H9 (cell line): ENCODE measurements at regions not wholly inside any gene's neighbourhood (a gene's known extent, or its start where the extent isn't known, plus 50 kb on each side); places are given as distances from the start of the nearest gene placed in this dataset.

Source experiments
- DNase-seq: peaks from one replicate; pipeline ENCODE4 v3.0.0-alpha.2; 2017
- H2AFZ ChIP-seq: one replicate; pipeline ENCODE4 v1.6.1; 2013; ENCODE audit warnings: mild to moderate bottlenecking, low read length, control low read depth, moderate library complexity
- H2AK5ac ChIP-seq: 2 replicates; pipeline ENCODE4 v1.6.1; 2013; ENCODE audit warnings: low read length, control low read depth, mixed read lengths; ENCODE audit not compliant: insufficient read length
- H2BK120ac ChIP-seq: one replicate; pipeline ENCODE4 v1.6.1; 2013; ENCODE audit warnings: low read depth, mild to moderate bottlenecking, low read length, control low read depth, inconsistent platforms; ENCODE audit not compliant: poor library complexity, severe bottlenecking
- H2BK12ac ChIP-seq: 2 replicates; pipeline ENCODE4 v1.6.1; 2013; ENCODE audit warnings: low read length, control low read depth, mixed read lengths, low read depth; ENCODE audit not compliant: insufficient read length
- H2BK15ac ChIP-seq: 2 replicates; pipeline ENCODE4 v1.6.1; 2013; ENCODE audit warnings: low read depth, low read length, control low read depth
- H2BK20ac ChIP-seq: one replicate; pipeline ENCODE4 v1.6.1; 2013; ENCODE audit warnings: low read depth, mild to moderate bottlenecking, low read length, control low read depth, inconsistent platforms; ENCODE audit not compliant: poor library complexity, severe bottlenecking
- H2BK5ac ChIP-seq: 2 replicates; pipeline ENCODE4 v1.6.1; 2013; ENCODE audit warnings: low read length, control low read depth, mixed read lengths; ENCODE audit not compliant: insufficient read length
- H3K14ac ChIP-seq: 2 replicates; pipeline ENCODE4 v1.6.1; 2013; ENCODE audit warnings: low read length, control low read depth; ENCODE audit not compliant: insufficient read depth
- H3K18ac ChIP-seq: 2 replicates; pipeline ENCODE4 v1.6.1; 2013; ENCODE audit warnings: low read depth, mild to moderate bottlenecking, mixed read lengths, low read length, control low read depth; ENCODE audit not compliant: insufficient read length
- H3K23ac ChIP-seq: 2 replicates; pipeline ENCODE4 v1.6.1; 2013; ENCODE audit warnings: low read length, control low read depth, mixed read lengths, low read depth; ENCODE audit not compliant: insufficient read length
- H3K23me2 ChIP-seq: 2 replicates; pipeline ENCODE4 v1.6.1; 2013; ENCODE audit warnings: low read depth, mild to moderate bottlenecking, mixed read lengths, low read length, control low read depth; ENCODE audit not compliant: insufficient read length, poor library complexity, severe bottlenecking
- H3K27ac ChIP-seq: 2 replicates; pipeline ENCODE4 v1.5.1; 2013; ENCODE audit warnings: low read length, control low read depth, mixed read lengths, low read depth; ENCODE audit not compliant: insufficient read length
- H3K27me3 ChIP-seq: 2 replicates; pipeline ENCODE4 v1.6.1; 2013; ENCODE audit warnings: low read length, control low read depth, inconsistent platforms; ENCODE audit not compliant: insufficient read depth
- H3K4ac ChIP-seq: 2 replicates; pipeline ENCODE4 v1.6.1; 2013; ENCODE audit warnings: low read depth, mild to moderate bottlenecking, control low read depth, inconsistent platforms, low read length, moderate library complexity
- H3K4me1 ChIP-seq: 2 replicates; pipeline ENCODE4 v1.6.1; 2013; ENCODE audit warnings: low read length, control low read depth, inconsistent platforms; ENCODE audit not compliant: insufficient read depth
- H3K4me2 ChIP-seq: 2 replicates; pipeline ENCODE4 v1.6.1; 2013; ENCODE audit warnings: low read length, control low read depth, mixed read lengths; ENCODE audit not compliant: insufficient read length, insufficient read depth
- H3K56ac ChIP-seq: 2 replicates; pipeline ENCODE4 v1.6.1; 2013; ENCODE audit warnings: low read depth, mild to moderate bottlenecking, mixed read lengths, low read length, control low read depth; ENCODE audit not compliant: insufficient read length
- H3K79me1 ChIP-seq: 2 replicates; pipeline ENCODE4 v1.6.1; 2013; ENCODE audit warnings: low read depth, mild to moderate bottlenecking, moderate library complexity, low read length, control low read depth, inconsistent platforms; ENCODE audit not compliant: insufficient read depth, poor library complexity, severe bottlenecking
- H3K79me2 ChIP-seq: 2 replicates; pipeline ENCODE4 v1.6.1; 2013; ENCODE audit warnings: low read length, control low read depth, inconsistent platforms; ENCODE audit not compliant: insufficient read depth
- H3K9ac ChIP-seq: 2 replicates; pipeline ENCODE4 v1.6.1; 2013; ENCODE audit warnings: low read length, control low read depth, mixed read lengths; ENCODE audit not compliant: insufficient read length; ENCODE audit errors: extremely low read depth
- H3K9me3 ChIP-seq: one replicate; pipeline ENCODE4 v1.6.1; 2013; ENCODE audit warnings: low read depth, low read length, inconsistent platforms; ENCODE audit not compliant: control insufficient read depth
- H3T11ph ChIP-seq: one replicate; pipeline ENCODE4 v1.6.1; 2013; ENCODE audit warnings: mild to moderate bottlenecking, low read length, control low read depth, inconsistent platforms
- H4K20me1 ChIP-seq: one replicate; pipeline ENCODE4 v1.6.1; 2013; ENCODE audit not compliant: control insufficient read depth, insufficient read length, insufficient read depth
- H4K5ac ChIP-seq: 2 replicates; pipeline ENCODE4 v1.6.1; 2013; ENCODE audit warnings: low read depth, mild to moderate bottlenecking, mixed read lengths, low read length, control low read depth; ENCODE audit not compliant: insufficient read length
- H4K8ac ChIP-seq: replicated peaks from 2 replicates; pipeline ENCODE4 v1.6.1; 2013; ENCODE audit warnings: low read length, control low read depth, mixed read lengths, low read depth; ENCODE audit not compliant: insufficient read length
- H4K91ac ChIP-seq: 2 replicates; pipeline ENCODE4 v1.6.1; 2013; ENCODE audit warnings: low read depth, mild to moderate bottlenecking, moderate library complexity, mixed read lengths, low read length, control low read depth; ENCODE audit not compliant: insufficient read length
- H3K27ac Mint-ChIP-seq, 3 experiments: 2 replicates in 2 of 3; 3 replicates in 1 of 3; pipeline ENCODE4 v1.8.0; 2020 to 2021; ENCODE audit warnings: mixed read lengths in 3 of 3, mild to moderate bottlenecking in 1 of 3, moderate library complexity in 1 of 3
- H3K27me3 Mint-ChIP-seq: 2 replicates; pipeline ENCODE4 v1.8.0; 2021; ENCODE audit warnings: low read depth, mild to moderate bottlenecking, moderate library complexity, mixed read lengths
- H3K36me3 Mint-ChIP-seq, 3 experiments: 2 replicates in 2 of 3; 3 replicates in 1 of 3; pipeline ENCODE4 v1.8.0; 2020 to 2021; ENCODE audit warnings: low read depth in 3 of 3, mixed read lengths in 3 of 3; ENCODE audit not compliant: insufficient read depth in 1 of 3
- H3K4me1 Mint-ChIP-seq, 2 experiments: 2 replicates each; pipeline ENCODE4 v1.8.0; 2020; ENCODE audit warnings: mixed read lengths in 2 of 2
- H3K4me3 Mint-ChIP-seq, 2 experiments: 2 replicates in 1 of 2; 3 replicates in 1 of 2; pipeline ENCODE4 v1.8.0; 2020 to 2021; ENCODE audit warnings: mild to moderate bottlenecking in 2 of 2, mixed read lengths in 2 of 2, moderate library complexity in 1 of 2
- H3K9me3 Mint-ChIP-seq, 2 experiments: 2 replicates in 1 of 2; 3 replicates in 1 of 2; pipeline ENCODE4 v1.8.0; 2020; ENCODE audit warnings: mild to moderate bottlenecking in 2 of 2, mixed read lengths in 2 of 2, moderate library complexity in 1 of 2
- WGBS: extraction: QIAGEN DNeasy Blood & Tissue Kit; methylation state at CpG from one replicate; pipeline ENCODE4 v1.1.7; 2013; ENCODE audit warnings: missing lambda C conversion rate, low lambda C conversion rate, mixed read lengths; ENCODE audit not compliant: insufficient read length; ENCODE audit errors: extremely low coverage; 5-methylcytosine and 5-hydroxymethylcytosine counted together
- TF ChIP-seq, protein P1 (sequence below): fragments of 200-600 bp; sonication (generic); conservative IDR thresholded peaks from 3 replicates; pipeline ENCODE4 v1.8.0; 2021; ENCODE audit warnings: antibody characterized with exemption, mild to moderate bottlenecking

DNA sequence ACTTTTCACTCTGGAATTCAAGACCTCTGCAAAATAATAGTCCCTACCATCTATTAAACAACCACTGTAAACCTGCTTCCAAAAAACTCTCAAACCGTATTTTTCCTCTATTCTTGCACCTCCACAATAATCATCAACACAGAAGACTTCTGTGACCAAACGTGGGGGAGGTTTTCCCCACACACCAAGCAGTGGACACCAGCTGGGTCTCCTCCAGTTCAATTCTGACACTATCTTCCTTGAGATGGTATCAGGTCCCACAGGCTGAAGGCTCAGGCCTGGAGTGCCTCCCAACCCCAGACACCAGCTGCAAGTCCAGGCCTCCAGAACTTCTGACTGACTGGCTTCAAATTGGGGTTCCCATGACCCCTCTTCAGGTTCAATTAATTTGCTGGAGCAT lies 89.6 kb upstream of the RAP2B start:
- no peak overlapping the region for H2AFZ ChIP-seq
- H2BK120ac ChIP-seq = no peak overlapping the region
- H3K14ac ChIP-seq = no peak overlapping the region
- no peak overlapping the region for H2BK20ac ChIP-seq
- Mint-ChIP-seq H3K36me3 (no peaks in the 10 kb centered on the region), H3K4me3 (no peak overlapping the region), H3K27me3 (no peaks in the 10 kb centered on the region), H3K9me3 (no peaks in the 10 kb centered on the region), H3K4me1 (0 out of 4 replicates have a peak, but pooled peaks cover 0 to 4% of the 10 kb centered on the region in 2 experiments), H3K27ac (no peak overlapping the region)
- no peak overlapping the region for H4K8ac ChIP-seq
- H3K56ac ChIP-seq = no peak overlapping the region
- no peaks in the 10 kb centered on the region for H3K79me1 ChIP-seq
- H2AK5ac ChIP-seq = no peak overlapping the region
- H3K4me2 ChIP-seq = no peak overlapping the region
- H3K27ac ChIP-seq = no peak overlapping the region
- no peak overlapping the region for H2BK12ac ChIP-seq
- H3K23me2 ChIP-seq = no peaks in the 10 kb centered on the region
- 100% methylated on average over 1 of the region's 2 CpGs for WGBS
- H3K79me2 ChIP-seq = no peaks in the 10 kb centered on the region
- H3K9me3 ChIP-seq = no peaks in the 10 kb centered on the region
- H3K18ac ChIP-seq = no peak overlapping the region
- H4K5ac ChIP-seq = no peak overlapping the region
- H4K20me1 ChIP-seq = no peaks in the 10 kb centered on the region
- no peak overlapping the region for H2BK5ac ChIP-seq
- no peak overlapping the region for H3K4ac ChIP-seq
- H3K4me1 ChIP-seq = no peaks in the 10 kb centered on the region
- no peak overlapping the region for H3K23ac ChIP-seq
- no peak overlapping the region for H3K9ac ChIP-seq
- TF ChIP-seq, protein P1, sequence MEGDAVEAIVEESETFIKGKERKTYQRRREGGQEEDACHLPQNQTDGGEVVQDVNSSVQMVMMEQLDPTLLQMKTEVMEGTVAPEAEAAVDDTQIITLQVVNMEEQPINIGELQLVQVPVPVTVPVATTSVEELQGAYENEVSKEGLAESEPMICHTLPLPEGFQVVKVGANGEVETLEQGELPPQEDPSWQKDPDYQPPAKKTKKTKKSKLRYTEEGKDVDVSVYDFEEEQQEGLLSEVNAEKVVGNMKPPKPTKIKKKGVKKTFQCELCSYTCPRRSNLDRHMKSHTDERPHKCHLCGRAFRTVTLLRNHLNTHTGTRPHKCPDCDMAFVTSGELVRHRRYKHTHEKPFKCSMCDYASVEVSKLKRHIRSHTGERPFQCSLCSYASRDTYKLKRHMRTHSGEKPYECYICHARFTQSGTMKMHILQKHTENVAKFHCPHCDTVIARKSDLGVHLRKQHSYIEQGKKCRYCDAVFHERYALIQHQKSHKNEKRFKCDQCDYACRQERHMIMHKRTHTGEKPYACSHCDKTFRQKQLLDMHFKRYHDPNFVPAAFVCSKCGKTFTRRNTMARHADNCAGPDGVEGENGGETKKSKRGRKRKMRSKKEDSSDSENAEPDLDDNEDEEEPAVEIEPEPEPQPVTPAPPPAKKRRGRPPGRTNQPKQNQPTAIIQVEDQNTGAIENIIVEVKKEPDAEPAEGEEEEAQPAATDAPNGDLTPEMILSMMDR = no peak
- no peak overlapping the region for H4K91ac ChIP-seq
- no peak overlapping the region for H3T11ph ChIP-seq
- DNase-seq = no peak
- H3K27me3 ChIP-seq = no peaks in the 10 kb centered on the region
- no peak overlapping the region for H2BK15ac ChIP-seq
